Breast epithelium (tissue), 3 donors: ENCODE measurements at regions not wholly inside any gene's neighbourhood (a gene's known extent, or its start where the extent isn't known, plus 50 kb on each side); places are given as distances from the start of the nearest gene placed in this dataset.

ENCODE experiments used
- CTCF ChIP-seq, 3 donors: fragments of 450-650 bp; IDR thresholded peaks; one replicate each; pipeline ENCODE4 v1.5.1; 2016 to 2017; ENCODE audit warnings: antibody characterized with exemption in 3 of 3, mild to moderate bottlenecking in 3 of 3, moderate library complexity in 3 of 3
- POLR2A ChIP-seq: fragments of 450-650 bp; IDR thresholded peaks from one replicate; pipeline ENCODE4 v1.6.1; 2016; ENCODE audit warnings: antibody characterized with exemption, mild to moderate bottlenecking, moderate library complexity
- POLR2AphosphoS5 ChIP-seq, 3 donors: sonication (generic); formaldehyde crosslinking; IDR thresholded peaks; one replicate each; pipeline ENCODE4 v1.6.1; 2017; ENCODE audit warnings: antibody characterized with exemption in 3 of 3

- TF ChIP-seq POLR2AphosphoS5 (IDR thresholded peaks at IDR 0.05) (no peak), POLR2A (no peak), CTCF (IDR thresholded peaks at IDR 0.05) (no peak)
Measured at GRCh38 chr10:86579883-86580520, 58.4 kb upstream of the WAPL start.
